IMR-90 (cell line): ENCODE measurements at regions not wholly inside any gene's neighbourhood (a gene's known extent, or its start where the extent isn't known, plus 50 kb on each side); places are given as distances from the start of the nearest gene placed in this dataset.

Experiments used
- ATAC-seq: fragments of 200-7000 bp; cut with Tn5 transposase; 2 replicates; pipeline ENCODE4 v1.9.1; 2020; ENCODE audit warnings: low read depth, mild to moderate bottlenecking, moderate library complexity
- BruUV-seq: library from RNA; stranded (reverse); fragments of 400-500 nt; replicated peaks from 2 replicates; lab custom pipeline; 2021; lab: Mats Ljungman, UMichigan
- CTCF ChIA-PET: fragments of 300-600 bp; formaldehyde crosslinking; extraction: SDS; loops from one replicate; lab custom pipeline; 2021; ENCODE audit warnings: antibody characterized with exemption; lab: Yijun Ruan, JAX
- POLR2A ChIA-PET: fragments of 300-600 bp; sonication (Branson Sonifier 250); formaldehyde crosslinking; loops from one replicate; lab custom pipeline; 2022; ENCODE audit warnings: antibody characterized with exemption; ENCODE audit not compliant: unreplicated experiment; lab: Charles Lee
- DNase-seq: peaks from one replicate; pipeline ENCODE4 v3.0.0; 2013
- H2AFZ ChIP-seq: replicated peaks from 2 replicates; pipeline ENCODE3; 2013; ENCODE audit warnings: low read length, mild to moderate bottlenecking; ENCODE audit not compliant: poor library complexity
- H2AK5ac ChIP-seq: 2 replicates; pipeline ENCODE4 v1.6.1; 2013; ENCODE audit warnings: low read depth, low read length, inconsistent platforms
- H2AK9ac ChIP-seq: replicated peaks from 2 replicates; pipeline ENCODE3; 2013; ENCODE audit warnings: mild to moderate bottlenecking, low read depth, low read length, moderate library complexity; ENCODE audit not compliant: poor library complexity
- H2BK120ac ChIP-seq: 2 replicates; pipeline ENCODE4 v1.6.1; 2013; ENCODE audit warnings: low read depth, low read length, inconsistent platforms
- H2BK15ac ChIP-seq: 3 replicates; pipeline ENCODE4 v1.6.1; 2013; ENCODE audit warnings: low read depth, low read length, inconsistent platforms
- H2BK20ac ChIP-seq: 2 replicates; pipeline ENCODE4 v1.6.1; 2013; ENCODE audit warnings: low read depth, mild to moderate bottlenecking, inconsistent platforms, low read length, moderate library complexity
- H2BK5ac ChIP-seq: 2 replicates; pipeline ENCODE4 v1.6.1; 2013; ENCODE audit warnings: mild to moderate bottlenecking, low read depth, low read length, inconsistent platforms; ENCODE audit not compliant: poor library complexity, severe bottlenecking
- H3K14ac ChIP-seq: replicated peaks from 2 replicates; pipeline ENCODE4 v1.6.1; 2013; ENCODE audit warnings: low read depth, low read length, inconsistent platforms
- H3K18ac ChIP-seq: 2 replicates; pipeline ENCODE4 v1.6.1; 2013; ENCODE audit warnings: low read depth, low read length, control low read depth
- H3K23ac ChIP-seq: 2 replicates; pipeline ENCODE4 v1.6.1; 2013; ENCODE audit warnings: low read depth, low read length, inconsistent platforms
- H3K27ac ChIP-seq: 2 replicates; pipeline ENCODE4 v1.5.1; 2013; ENCODE audit warnings: mild to moderate bottlenecking, control low read depth, low read length; ENCODE audit not compliant: insufficient read depth
- H3K27me3 ChIP-seq: 2 replicates; pipeline ENCODE4 v1.6.1; 2013; ENCODE audit warnings: low read length; ENCODE audit not compliant: control insufficient read depth, insufficient read depth
- H3K36me3 ChIP-seq: 2 replicates; pipeline ENCODE4 v1.6.1; 2013; ENCODE audit warnings: low read length, mixed read lengths; ENCODE audit not compliant: control insufficient read depth, insufficient read depth
- H3K4ac ChIP-seq: 2 replicates; pipeline ENCODE4 v1.6.1; 2013; ENCODE audit warnings: low read depth, low read length, inconsistent platforms
- H3K4me1 ChIP-seq: 2 replicates; pipeline ENCODE4 v1.6.1; 2013; ENCODE audit warnings: low read length, mixed read lengths; ENCODE audit not compliant: control insufficient read depth, insufficient read depth
- H3K4me2 ChIP-seq: 2 replicates; pipeline ENCODE4 v1.6.1; 2013; ENCODE audit warnings: low read depth, mild to moderate bottlenecking, control low read depth, low read length, moderate library complexity
- H3K4me3 ChIP-seq: 2 replicates; pipeline ENCODE4 v1.5.1; 2013; ENCODE audit warnings: low read depth, mild to moderate bottlenecking, control low read depth, low read length, moderate library complexity; ENCODE audit not compliant: insufficient read depth
- H3K56ac ChIP-seq: 2 replicates; pipeline ENCODE4 v1.6.1; 2013; ENCODE audit warnings: low read length, inconsistent platforms; ENCODE audit not compliant: insufficient read depth; ENCODE audit errors: extremely low read depth
- H3K79me1 ChIP-seq, 2 experiments: 2 replicates each; pipeline ENCODE4 v1.6.1; 2013; ENCODE audit warnings: low read length in 2 of 2, inconsistent platforms in 1 of 2, low read depth in 1 of 2
- H3K9ac ChIP-seq: 2 replicates; pipeline ENCODE4 v1.6.1; 2013; ENCODE audit warnings: low read depth, low read length, control low read depth
- H3K9me1 ChIP-seq: 2 replicates; pipeline ENCODE4 v1.6.1; 2013; ENCODE audit warnings: low read length, inconsistent platforms; ENCODE audit not compliant: insufficient read depth
- H3K9me3 ChIP-seq: 2 replicates; pipeline ENCODE4 v1.6.1; 2013; ENCODE audit warnings: low read length; ENCODE audit not compliant: control insufficient read depth, insufficient read depth
- H4K20me1 ChIP-seq: 2 replicates; pipeline ENCODE4 v1.6.1; 2013; ENCODE audit warnings: low read length, inconsistent platforms; ENCODE audit not compliant: insufficient read depth
- H4K5ac ChIP-seq: 2 replicates; pipeline ENCODE4 v1.6.1; 2013; ENCODE audit warnings: mild to moderate bottlenecking, low read depth, low read length, control low read depth
- H4K8ac ChIP-seq, 2 experiments: 2 replicates each; pipeline ENCODE4 v1.6.1; 2013; ENCODE audit warnings: low read depth in 2 of 2, low read length in 2 of 2, control low read depth in 1 of 2, inconsistent platforms in 1 of 2
- H4K91ac ChIP-seq: 2 replicates; pipeline ENCODE4 v1.6.1; 2013; ENCODE audit warnings: low read depth, low read length, inconsistent platforms; ENCODE audit not compliant: insufficient read depth
- BHLHE40 ChIP-seq: fragments of 150-350 bp; IDR thresholded peaks from 2 replicates; pipeline ENCODE4 v1.6.1; 2016; ENCODE audit warnings: mild to moderate bottlenecking, low read depth, low read length
- CHD1 ChIP-seq: IDR thresholded peaks from 2 replicates; pipeline ENCODE4 v1.6.1; 2012; ENCODE audit warnings: low read depth, low read length, improper control_type of control experiment
- ELK1 ChIP-seq: fragments of 150-350 bp; IDR thresholded peaks from 2 replicates; pipeline ENCODE4 v1.6.1; 2016; ENCODE audit warnings: low read depth, mild to moderate bottlenecking, low read length, moderate library complexity, borderline replicate concordance
- FOS ChIP-seq: fragments of 150-350 bp; IDR thresholded peaks from 2 replicates; pipeline ENCODE4 v1.6.1; 2016; ENCODE audit warnings: low read depth, low read length
- MAFK ChIP-seq: IDR thresholded peaks from 2 replicates; pipeline ENCODE4 v1.6.1; 2012; ENCODE audit warnings: low read depth, low read length, improper control_type of control experiment
- MXI1 ChIP-seq: IDR thresholded peaks from 2 replicates; pipeline ENCODE4 v1.6.1; 2012; ENCODE audit warnings: low read depth, mild to moderate bottlenecking, low read length, moderate library complexity, borderline replicate concordance
- NFE2L2 ChIP-seq: fragments of 150-350 bp; IDR thresholded peaks from 2 replicates; pipeline ENCODE4 v1.6.1; 2016; ENCODE audit warnings: low read depth, mild to moderate bottlenecking, low read length
- POLR2A ChIP-seq: IDR thresholded peaks from 2 replicates; pipeline ENCODE4 v1.6.1; 2012; ENCODE audit warnings: mild to moderate bottlenecking, low read depth, low read length
- RAD21 ChIP-seq: IDR thresholded peaks from 2 replicates; pipeline ENCODE4 v1.6.1; 2012; ENCODE audit warnings: low read length, improper control_type of control experiment
- RFX5 ChIP-seq: IDR thresholded peaks from 2 replicates; pipeline ENCODE4 v1.8.0; 2012; ENCODE audit warnings: low read depth, mild to moderate bottlenecking, low read length, moderate library complexity
- SMC3 ChIP-seq: fragments of 150-350 bp; IDR thresholded peaks from 2 replicates; pipeline ENCODE4 v1.6.1; 2016; ENCODE audit warnings: low read depth, mild to moderate bottlenecking, antibody characterized with exemption, low read length, moderate library complexity
- WGBS, 2 experiments: methylation state at CpG; one replicate each; pipeline versions ENCODE4 v1.1.5 to v1.1.7; 2013; ENCODE audit warnings: missing lambda C conversion rate in 2 of 2; ENCODE audit not compliant: insufficient read length in 1 of 2; ENCODE audit errors: extremely low coverage in 2 of 2; 5-methylcytosine and 5-hydroxymethylcytosine counted together
- dilution Hi-C: fragments of 300-500 bp; cut with HindIII; formaldehyde crosslinking; loops from one replicate; pipeline ENCODE4 v1.14.3; 2018; ENCODE audit warnings: low sequenced_read_pairs; ENCODE audit not compliant: unreplicated experiment
- in situ Hi-C: fragments of 300-500 bp; cut with MboI; formaldehyde crosslinking; loops from 3 replicates; pipeline ENCODE4 v1.14.3; 2019; ENCODE audit warnings: low sequenced_read_pairs, inconsistent platforms, mixed read lengths
- intact Hi-C: fragments of 100-400 bp; cut with micrococcal nuclease; formaldehyde crosslinking; loops from 2 replicates; pipeline ENCODE4 v1.10.0; 2022

- ATAC-seq, result no peak
- Histone ChIP-seq H3K9ac (no peak overlapping the region), H3K4me3 (no peak overlapping the region), H2BK120ac (no peak overlapping the region), H4K91ac (no peak overlapping the region), H3K36me3 (no peaks in the 10 kb centered on the region), H3K4me1 (no peaks in the 10 kb centered on the region), H4K8ac (no peak overlapping the region), H4K5ac (no peak overlapping the region), H3K79me1 (no peaks in the 10 kb centered on the region), H2AK5ac (no peak overlapping the region), H3K56ac (no peak overlapping the region), H3K4me2 (no peak overlapping the region), H3K9me1 (no peaks in the 10 kb centered on the region), H2BK15ac (no peak overlapping the region), H3K27me3 (no peaks in the 10 kb centered on the region), H3K27ac (no peak overlapping the region), H2AK9ac (no peak overlapping the region), H2AFZ (no peak overlapping the region), H3K23ac (no peak overlapping the region), H2BK5ac (no peak overlapping the region), H3K14ac (no peak overlapping the region), H3K18ac (no peak overlapping the region), H3K4ac (no peak overlapping the region), H3K9me3 (no peaks in the 10 kb centered on the region), H4K20me1 (no peaks in the 10 kb centered on the region), H2BK20ac (no peak overlapping the region)
- CTCF ChIA-PET, result no interaction called here
- intact Hi-C loops (no loop called here), in situ Hi-C loops (no loop called here), dilution Hi-C loops (no loop called here)
- POLR2A ChIA-PET, result no interaction called here
- no peak for TF ChIP-seq NFE2L2
- no peak for TF ChIP-seq FOS
- no peak for TF ChIP-seq SMC3
- TF ChIP-seq POLR2A, result no peak
- TF ChIP-seq BHLHE40, result no peak
- no peak for TF ChIP-seq CHD1
- no peak for TF ChIP-seq MAFK
- TF ChIP-seq RFX5, result no peak
- no peak for TF ChIP-seq RAD21
- TF ChIP-seq ELK1, result no peak
- TF ChIP-seq MXI1, result no peak
- 86% methylated on average over 1 of the region's 1 CpG; no CpG with 5 or more reads in 1 of the 2 experiments for WGBS, 2 experiments
- DNase-seq, result no peak
- BruUV-seq, result no TSS peak
These were observed 55.2 kb upstream of the SLIT3 start for GRCh38 chr5:169356181-169356580.
